SHP77 treated with DMSO at 0.1 percent for 48 hours (cell line): ENCODE measurements at regions not wholly inside any gene's neighbourhood (a gene's known extent, or its start where the extent isn't known, plus 50 kb on each side); places are given as distances from the start of the nearest gene placed in this dataset.

Experiments used
- DNase-seq: peaks from one replicate; lab custom pipeline; 2025; lab: John Stamatoyannopoulos, UW

DNA sequence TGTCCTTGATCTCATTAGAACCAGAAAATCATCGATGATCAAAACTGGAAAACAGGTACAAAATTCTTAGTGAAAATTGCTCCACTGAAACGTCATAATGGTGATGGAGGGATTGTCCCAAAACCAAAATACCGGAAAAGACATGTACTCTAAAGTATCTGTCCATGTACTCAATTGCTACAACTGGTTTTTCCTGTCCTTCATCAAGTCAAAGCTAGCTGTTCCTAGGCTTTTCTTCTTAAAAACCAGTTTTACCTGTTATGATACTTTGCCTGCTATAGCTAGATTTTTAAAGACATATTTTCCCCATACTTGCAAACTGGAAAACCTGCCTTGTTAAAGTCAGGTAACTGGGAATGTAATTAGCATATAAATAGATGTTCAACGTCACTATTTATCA lies 50.5 kb upstream of the LRRC1 start:
- no peak for DNase-seq

DNA sequence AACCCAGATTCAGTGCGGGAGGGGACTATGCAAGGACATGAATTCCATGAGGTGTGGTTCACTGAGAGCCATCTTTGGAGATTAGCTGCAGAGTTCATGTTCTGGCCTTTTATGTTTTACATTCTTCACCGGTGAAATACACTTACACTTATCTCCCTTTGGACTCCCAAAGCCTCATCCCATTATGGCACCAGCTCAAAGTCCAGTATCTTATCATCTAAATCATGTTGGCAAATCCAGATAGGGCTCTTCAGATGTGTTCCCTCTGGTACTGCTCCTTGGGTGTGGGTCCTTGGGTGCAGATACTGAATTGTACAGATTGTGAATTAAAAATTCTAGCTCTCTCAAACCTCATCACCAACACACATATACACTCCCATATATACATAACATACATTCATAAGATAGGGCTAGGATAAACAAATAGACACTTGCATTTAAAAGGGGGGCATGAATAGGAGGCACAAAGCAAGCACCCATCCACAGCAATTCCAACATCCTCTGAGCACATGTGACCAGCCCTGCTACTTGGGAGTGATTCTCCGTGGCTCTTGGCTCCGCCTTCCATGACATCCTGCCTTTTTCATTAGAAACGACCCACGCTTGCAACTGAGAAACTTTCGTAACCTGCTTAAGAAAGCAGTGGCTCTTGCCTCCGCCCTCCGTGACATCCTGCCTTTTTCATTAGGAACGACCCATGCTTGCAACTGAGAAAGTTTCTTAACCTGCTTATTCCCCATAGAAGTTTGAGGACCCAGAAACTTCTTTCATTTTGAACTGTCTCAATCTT lies 53.6 kb upstream of the LRRC1 start:
- no peak for DNase-seq

DNA sequence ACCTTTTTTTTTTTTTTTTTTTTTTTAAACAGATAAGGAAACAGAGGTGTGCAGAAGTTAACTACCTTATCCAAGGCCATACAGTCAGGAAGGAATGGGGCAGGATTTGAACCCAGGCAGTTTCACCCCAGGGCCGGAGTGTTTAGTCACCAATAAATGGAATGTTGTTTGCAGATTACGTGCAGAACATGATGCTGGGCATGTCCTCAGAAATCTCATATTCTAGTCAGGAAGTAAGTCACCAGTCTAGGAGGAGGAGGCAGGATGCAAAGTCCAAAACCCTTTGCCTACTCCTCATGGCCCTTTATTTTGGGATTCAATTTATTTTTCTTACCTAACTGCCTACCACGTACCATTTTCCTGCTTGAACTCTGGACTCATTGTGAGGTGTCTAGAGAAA lies 57.1 kb upstream of the LRRC1 start:
- no peak for DNase-seq

- DNase-seq = no peak
Measured at GRCh38 chr6:53735896-53736295, 58.9 kb upstream of the LRRC1 start.

DNA sequence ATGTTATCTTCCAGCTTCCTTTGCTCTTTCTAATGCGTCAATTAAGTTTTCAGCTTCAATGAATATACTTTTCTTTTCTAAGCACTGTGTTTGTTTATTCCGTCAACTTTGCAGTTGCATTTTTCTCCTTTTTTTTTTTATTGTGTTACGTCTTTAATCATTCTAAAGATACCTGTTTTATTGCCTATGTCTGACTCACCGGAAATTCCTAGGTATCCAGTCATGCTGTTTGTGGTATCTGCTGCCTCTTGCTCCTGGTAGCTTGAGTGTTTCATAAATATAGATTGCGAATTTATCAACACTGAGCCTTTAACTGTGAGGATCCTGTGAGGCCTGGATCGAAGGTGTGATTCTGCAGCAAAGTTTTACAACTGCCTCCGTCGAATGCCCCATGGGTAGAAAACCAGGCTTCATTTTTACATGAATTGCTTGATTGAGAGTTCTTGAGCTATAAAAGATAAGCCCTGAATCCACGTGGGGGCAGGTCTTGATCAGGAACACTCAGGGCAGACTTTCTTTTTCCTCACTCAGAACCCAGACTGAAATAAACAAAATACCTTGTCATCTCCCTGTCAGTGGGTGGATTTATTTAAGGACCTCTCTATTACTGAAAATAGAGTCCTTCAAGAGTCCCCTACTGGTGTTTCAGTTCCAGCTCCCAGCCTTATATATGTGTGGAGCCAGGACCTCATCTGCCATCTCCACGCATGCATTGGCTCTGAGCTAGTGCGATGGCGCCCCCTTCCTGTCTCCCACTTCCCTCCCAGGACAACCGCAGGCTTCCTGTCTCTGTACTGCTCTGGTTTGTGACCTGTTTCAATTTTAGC lies 60.1 kb upstream of the LRRC1 start:
- peak; percentile 31 for DNase-seq

GRCh38 chr6:53731866-53732636 lies 62.8 kb upstream of the LRRC1 start:
- DNase-seq = no peak

DNA sequence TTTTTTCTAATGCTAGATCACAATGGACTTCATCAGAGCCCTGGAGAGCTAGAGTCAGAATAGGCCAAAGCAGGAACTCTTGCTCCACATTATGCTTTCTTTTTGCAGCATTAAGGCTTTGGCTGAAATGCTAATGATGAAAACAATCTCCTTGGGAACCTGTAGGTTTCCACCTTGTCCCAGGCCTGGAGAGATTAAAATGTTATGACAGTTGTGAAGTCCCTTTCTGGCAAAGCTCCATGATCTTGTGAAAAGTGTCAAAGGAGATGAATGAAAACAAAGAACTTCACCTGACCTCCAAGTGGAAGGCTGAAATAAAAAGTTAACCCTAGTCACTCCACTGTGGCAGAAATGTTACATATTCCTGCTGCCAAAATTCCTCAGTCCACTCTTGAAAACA lies 64.0 kb upstream of the LRRC1 start:
- no peak for DNase-seq

DNA sequence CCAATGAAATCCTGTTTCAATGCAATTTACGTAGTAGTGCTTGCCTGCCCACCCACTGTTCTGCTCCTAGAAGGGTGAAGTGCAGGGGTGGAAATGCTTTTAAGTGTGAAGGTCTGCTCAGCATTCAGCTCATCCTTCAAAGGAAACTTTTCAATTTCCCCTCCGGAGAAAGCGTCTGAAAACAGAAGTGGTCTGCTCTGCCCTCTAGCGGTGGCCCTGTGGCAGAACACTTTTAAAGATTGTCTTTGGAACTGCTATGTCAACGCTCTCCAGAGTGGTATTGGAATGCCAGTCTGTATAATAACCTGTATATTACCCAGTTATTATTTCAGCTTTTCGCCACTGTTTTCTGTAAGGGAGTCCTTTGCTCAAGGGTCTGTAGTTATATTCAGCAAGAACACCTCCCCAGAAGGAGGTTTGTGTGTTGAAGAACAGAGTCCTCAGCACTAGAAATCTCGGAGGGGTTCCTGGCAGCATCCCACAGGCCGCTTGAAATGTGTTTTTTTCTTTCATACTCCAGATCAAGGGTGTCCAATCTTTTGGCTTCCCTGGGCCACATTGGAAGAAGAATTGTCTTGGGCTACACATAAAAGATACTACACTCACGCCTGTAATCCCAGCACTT lies 63.1 kb upstream of the KLHL31 start:
- DNase-seq = peak; percentile 21

DNA sequence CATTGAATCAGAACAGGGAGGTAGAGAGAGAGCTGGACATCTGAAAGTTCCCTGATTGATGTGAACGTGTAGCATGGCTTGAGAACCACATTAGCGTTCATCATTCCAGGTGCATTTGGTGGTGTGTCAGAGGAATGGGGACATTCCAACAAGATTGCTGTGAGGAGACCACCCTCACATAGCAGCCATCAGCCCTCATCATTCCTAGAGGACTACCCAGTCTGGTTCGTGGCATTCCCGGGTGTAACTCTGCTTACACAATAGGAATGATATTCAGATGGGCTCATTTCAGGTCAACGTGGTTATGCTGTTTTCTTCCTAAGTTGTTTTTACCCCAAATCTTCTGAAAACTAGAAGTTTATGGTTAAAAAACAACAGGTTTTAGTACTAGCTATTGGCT lies 62.2 kb upstream of the KLHL31 start:
- no peak for DNase-seq

- DNase-seq = peak; percentile 45
Measured at GRCh38 chr6:53725791-53726575, 60.4 kb upstream of the KLHL31 start.

DNA sequence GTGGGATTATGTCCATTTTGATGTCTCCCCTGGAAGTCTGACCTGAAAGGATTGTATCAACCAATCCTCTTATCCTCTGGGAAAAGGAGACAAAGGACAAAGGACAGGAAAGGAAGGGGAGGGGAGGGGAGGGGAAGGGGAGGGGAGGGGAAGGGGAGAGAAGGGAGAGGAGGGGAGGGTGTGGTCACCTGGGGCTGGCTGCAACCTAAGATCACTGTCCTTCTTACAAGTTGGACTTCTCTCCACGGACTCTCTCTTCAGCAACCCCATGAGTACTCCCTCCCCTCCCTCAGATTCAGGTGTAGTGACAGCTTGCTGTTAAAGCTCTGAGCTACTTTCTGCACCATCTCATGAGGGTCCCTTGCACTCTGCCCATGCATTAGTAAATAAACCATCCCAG lies 58.9 kb upstream of the KLHL31 start:
- DNase-seq = no peak

DNA sequence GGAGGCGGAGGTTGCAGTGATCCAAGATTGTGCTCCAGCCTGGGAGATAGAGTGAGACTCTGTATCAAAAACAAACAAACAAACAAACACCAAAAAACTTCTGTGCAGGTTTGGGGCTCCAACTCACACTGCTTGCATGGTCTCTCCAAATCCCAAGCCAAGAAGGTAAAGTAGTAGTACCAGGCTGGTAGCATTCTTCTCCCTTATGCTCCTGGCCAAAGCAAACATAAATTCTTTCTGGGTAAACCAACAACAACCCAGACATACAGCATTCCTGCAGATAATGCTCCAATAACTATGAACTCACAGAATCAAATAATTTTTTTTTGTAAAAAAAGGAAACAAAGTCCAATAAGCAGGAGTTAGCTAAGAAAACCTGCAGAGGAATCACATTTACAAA lies 57.8 kb upstream of the KLHL31 start:
- no peak for DNase-seq

- no peak for DNase-seq
Measured at GRCh38 chr6:53721766-53722165, 56.2 kb upstream of the KLHL31 start.

GRCh38 chr6:53718597-53719460 lies 53.3 kb upstream of the KLHL31 start:
- peak; percentile 68 for DNase-seq

DNA sequence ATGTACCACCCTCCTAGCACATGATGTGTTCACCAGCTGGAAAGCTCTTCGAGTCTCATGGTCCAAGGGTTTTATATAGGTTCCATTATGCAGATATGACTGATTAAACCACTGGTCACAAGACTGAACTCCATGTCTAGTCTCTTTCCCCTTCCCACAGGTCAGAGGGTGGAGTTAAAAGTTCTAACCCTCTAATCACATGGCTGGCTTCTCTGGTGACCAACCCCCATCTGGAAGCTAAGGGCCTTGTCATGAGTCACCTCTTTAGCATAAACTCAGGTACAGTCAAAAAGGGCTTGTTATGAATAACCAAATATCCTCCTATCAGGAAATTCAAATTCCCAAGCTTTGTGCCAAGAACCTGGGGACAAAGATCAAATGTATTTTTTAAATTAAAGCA lies 52.0 kb upstream of the KLHL31 start:
- no peak for DNase-seq

GRCh38 chr6:53715434-53715833 lies 49.9 kb upstream of the KLHL31 start:
- DNase-seq = no peak
